ENCODE measurements at regions not wholly inside any gene's neighbourhood (a gene's known extent, or its start where the extent isn't known, plus 50 kb on each side); places are given as distances from the start of the nearest gene placed in this dataset.
"Not testable (repeated sequence)": the region's sequence is repeated elsewhere in the genome, so short reads cannot be mapped to it uniquely, and the experiment has no call there.

DNA sequence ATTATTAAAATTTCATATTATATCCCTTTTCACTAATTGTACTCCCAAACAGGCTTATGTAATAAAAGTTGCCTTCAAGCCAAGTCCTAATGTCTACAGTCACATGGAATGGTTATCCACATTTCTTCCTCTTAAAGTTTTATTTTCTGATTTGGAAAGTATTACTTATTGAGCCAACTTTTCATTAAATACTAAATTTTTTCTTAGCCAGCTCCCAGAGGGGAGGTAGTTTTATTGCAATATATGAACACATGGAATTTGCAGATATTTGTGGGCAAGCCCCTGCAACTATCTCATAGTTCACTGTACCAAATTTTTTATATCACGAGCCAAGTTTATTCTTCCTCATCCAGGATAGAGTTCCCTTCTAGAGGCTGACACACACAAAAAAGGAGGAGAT lies 332.8 kb upstream of the PTGER4 start:
- Histone ChIP-seq H3K27me3 (ENCODE audit: insufficient read depth, low read length) (no peaks in the 10 kb centered on the region), H2BK12ac (ENCODE audit: insufficient read length, low read depth, low read length) (no peak overlapping the region), H2BK120ac (ENCODE audit: low read depth, low read length, poor library complexity, severe bottlenecking) (no peak overlapping the region), H3K79me2 (ENCODE audit: insufficient read depth, low read length) (no peaks in the 10 kb centered on the region), H3K4me1 (ENCODE audit: insufficient read depth, low read length) (no peaks in the 10 kb centered on the region), H3K27ac (ENCODE audit: insufficient read length, low read depth, low read length) (no peak overlapping the region), H3K23ac (ENCODE audit: insufficient read length, low read depth, low read length) (no peak overlapping the region), H2BK5ac (ENCODE audit: insufficient read length, low read length) (no peak overlapping the region), H3K79me1 (ENCODE audit: insufficient read depth, low read depth, low read length, poor library complexity, severe bottlenecking) (no peaks in the 10 kb centered on the region), H2AFZ (ENCODE audit: low read length) (no peak overlapping the region), H3K4me2 (ENCODE audit: insufficient read depth, insufficient read length, low read length) (no peak overlapping the region), H3K56ac (ENCODE audit: insufficient read length, low read depth, low read length) (no peak overlapping the region), H3K4ac (ENCODE audit: low read depth, low read length) (no peak overlapping the region), H4K91ac (ENCODE audit: insufficient read length, low read depth, low read length) (no peak overlapping the region), H3K9ac (ENCODE audit: extremely low read depth, insufficient read length, low read length) (no peak overlapping the region), H3K9me3 (ENCODE audit: control insufficient read depth, low read depth, low read length) (no peaks in the 10 kb centered on the region), H3K23me2 (ENCODE audit: insufficient read length, low read depth, low read length, poor library complexity, severe bottlenecking) (no peaks in the 10 kb centered on the region), H2BK15ac (ENCODE audit: low read depth, low read length) (no peak overlapping the region), H4K8ac (replicated peaks; ENCODE audit: insufficient read length, low read depth, low read length) (no peak overlapping the region), H4K5ac (ENCODE audit: insufficient read length, low read depth, low read length) (no peak overlapping the region), H4K20me1 (ENCODE audit: control insufficient read depth, insufficient read depth, insufficient read length) (no peaks in the 10 kb centered on the region), H3K14ac (ENCODE audit: insufficient read depth, low read length) (no peak overlapping the region), H2AK5ac (ENCODE audit: insufficient read length, low read length) (no peak overlapping the region), H3T11ph (ENCODE audit: low read length) (no peak overlapping the region), H2BK20ac (ENCODE audit: low read depth, low read length, poor library complexity, severe bottlenecking) (no peak overlapping the region), H3K18ac (ENCODE audit: insufficient read length, low read depth, low read length) (no peak overlapping the region)
- Mint-ChIP-seq H3K9me3 (peaks cover 2 to 7% of the 10 kb centered on the region in 2 experiments; a peak in 3 of 5 replicates), H3K27ac (no peak overlapping the region), H3K27me3 (ENCODE audit: low read depth) (no peaks in the 10 kb centered on the region), H3K4me1 (no peaks in the 10 kb centered on the region), H3K36me3 (ENCODE audit: insufficient read depth in 1 of 3, low read depth in 3 of 3) (no peaks in the 10 kb centered on the region; a peak in 1 of 7 replicates), H3K4me3 (no peak overlapping the region)
- WGBS (ENCODE audit: extremely low coverage, insufficient read length, low lambda C conversion rate), result no CpG with 5 or more reads among the region's 1 CpG
- no peak for DNase-seq
- TF ChIP-seq, protein P1, sequence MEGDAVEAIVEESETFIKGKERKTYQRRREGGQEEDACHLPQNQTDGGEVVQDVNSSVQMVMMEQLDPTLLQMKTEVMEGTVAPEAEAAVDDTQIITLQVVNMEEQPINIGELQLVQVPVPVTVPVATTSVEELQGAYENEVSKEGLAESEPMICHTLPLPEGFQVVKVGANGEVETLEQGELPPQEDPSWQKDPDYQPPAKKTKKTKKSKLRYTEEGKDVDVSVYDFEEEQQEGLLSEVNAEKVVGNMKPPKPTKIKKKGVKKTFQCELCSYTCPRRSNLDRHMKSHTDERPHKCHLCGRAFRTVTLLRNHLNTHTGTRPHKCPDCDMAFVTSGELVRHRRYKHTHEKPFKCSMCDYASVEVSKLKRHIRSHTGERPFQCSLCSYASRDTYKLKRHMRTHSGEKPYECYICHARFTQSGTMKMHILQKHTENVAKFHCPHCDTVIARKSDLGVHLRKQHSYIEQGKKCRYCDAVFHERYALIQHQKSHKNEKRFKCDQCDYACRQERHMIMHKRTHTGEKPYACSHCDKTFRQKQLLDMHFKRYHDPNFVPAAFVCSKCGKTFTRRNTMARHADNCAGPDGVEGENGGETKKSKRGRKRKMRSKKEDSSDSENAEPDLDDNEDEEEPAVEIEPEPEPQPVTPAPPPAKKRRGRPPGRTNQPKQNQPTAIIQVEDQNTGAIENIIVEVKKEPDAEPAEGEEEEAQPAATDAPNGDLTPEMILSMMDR (conservative IDR thresholded peaks at IDR 0.05), result no peak

DNA sequence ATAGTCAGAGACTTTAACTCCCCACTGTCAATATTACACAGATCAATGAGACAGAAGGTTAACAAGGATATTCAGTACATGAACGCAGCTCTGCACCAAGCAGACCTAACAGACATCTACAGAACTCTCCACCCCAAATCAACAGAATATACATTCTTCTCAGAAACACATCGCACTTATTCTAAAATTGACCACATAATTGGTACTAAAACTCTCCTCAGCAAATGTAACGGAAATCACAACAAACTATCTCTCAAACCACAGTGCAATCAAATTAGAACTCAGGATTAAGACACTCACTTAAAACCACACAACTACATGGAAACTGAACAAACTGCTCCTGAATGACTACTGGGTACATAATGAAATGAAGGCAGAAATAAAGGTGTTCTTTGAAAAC lies 341.3 kb upstream of the PTGER4 start:
- H3K79me2 ChIP-seq (ENCODE audit: insufficient read depth, low read length); H2BK15ac ChIP-seq (ENCODE audit: low read depth, low read length); H3K4me1 Mint-ChIP-seq; H3K9ac ChIP-seq (ENCODE audit: extremely low read depth, insufficient read length, low read length); H3K27me3 Mint-ChIP-seq (ENCODE audit: low read depth); H2BK120ac ChIP-seq (ENCODE audit: low read depth, low read length, poor library complexity, severe bottlenecking); H3K9me3 Mint-ChIP-seq; H3K23me2 ChIP-seq (ENCODE audit: insufficient read length, low read depth, low read length, poor library complexity, severe bottlenecking); H3T11ph ChIP-seq (ENCODE audit: low read length); H2AK5ac ChIP-seq (ENCODE audit: insufficient read length, low read length); H3K23ac ChIP-seq (ENCODE audit: insufficient read length, low read depth, low read length); H4K20me1 ChIP-seq (ENCODE audit: control insufficient read depth, insufficient read depth, insufficient read length); H3K4me2 ChIP-seq (ENCODE audit: insufficient read depth, insufficient read length, low read length); H3K27ac ChIP-seq (ENCODE audit: insufficient read length, low read depth, low read length); H3K79me1 ChIP-seq (ENCODE audit: insufficient read depth, low read depth, low read length, poor library complexity, severe bottlenecking); H2BK5ac ChIP-seq (ENCODE audit: insufficient read length, low read length); H3K4me3 Mint-ChIP-seq; H3K14ac ChIP-seq (ENCODE audit: insufficient read depth, low read length); DNase-seq; H2BK12ac ChIP-seq (ENCODE audit: insufficient read length, low read depth, low read length); H4K8ac ChIP-seq (replicated peaks; ENCODE audit: insufficient read length, low read depth, low read length); H4K91ac ChIP-seq (ENCODE audit: insufficient read length, low read depth, low read length); H2AFZ ChIP-seq (ENCODE audit: low read length); H3K4ac ChIP-seq (ENCODE audit: low read depth, low read length); H3K18ac ChIP-seq (ENCODE audit: insufficient read length, low read depth, low read length); H4K5ac ChIP-seq (ENCODE audit: insufficient read length, low read depth, low read length); H3K27ac Mint-ChIP-seq; H3K4me1 ChIP-seq (ENCODE audit: insufficient read depth, low read length); H3K56ac ChIP-seq (ENCODE audit: insufficient read length, low read depth, low read length); H3K9me3 ChIP-seq (ENCODE audit: control insufficient read depth, low read depth, low read length); H2BK20ac ChIP-seq (ENCODE audit: low read depth, low read length, poor library complexity, severe bottlenecking); H3K27me3 ChIP-seq (ENCODE audit: insufficient read depth, low read length): not testable (repeated sequence)
- peaks cover 0 to 10% (median 0%) of the 10 kb centered on the region in 3 experiments; a peak in 2 of 7 replicates for H3K36me3 Mint-ChIP-seq (ENCODE audit: insufficient read depth in 1 of 3, low read depth in 3 of 3)
- WGBS (ENCODE audit: extremely low coverage, insufficient read length, low lambda C conversion rate), result no CpG with 5 or more reads among the region's 3 CpGs

Data from H9 (cell line).